H1 (cell line): ENCODE measurements at regions not wholly inside any gene's neighbourhood (a gene's known extent, or its start where the extent isn't known, plus 50 kb on each side); places are given as distances from the start of the nearest gene placed in this dataset.

Experiments
- CBX5 ChIP-seq: fragments of 300-800, 300-1000 bp; sonication (generic); IDR thresholded peaks from 2 replicates; pipeline ENCODE4 v1.7.1; 2016; ENCODE audit warnings: antibody characterized with exemption, low read length, low read depth
- CREB1 ChIP-seq: IDR thresholded peaks from 2 replicates; pipeline ENCODE4 v1.6.1; 2012; ENCODE audit warnings: inconsistent platforms
- FOSL1 ChIP-seq: IDR thresholded peaks from 2 replicates; pipeline ENCODE4 v1.6.1; 2011; ENCODE audit warnings: mild to moderate bottlenecking, low read depth, low read length, moderate library complexity; ENCODE audit not compliant: insufficient read depth
- GABPA ChIP-seq: IDR thresholded peaks from 2 replicates; pipeline ENCODE4 v1.6.1; 2011; ENCODE audit warnings: mild to moderate bottlenecking, low read length, moderate library complexity, borderline replicate concordance; ENCODE audit not compliant: insufficient read depth
- GTF2F1 ChIP-seq: IDR thresholded peaks from 2 replicates; pipeline ENCODE4 v1.6.1; 2012; ENCODE audit warnings: low read depth, low read length, improper control_type of control experiment, borderline replicate concordance
- MAFK ChIP-seq: IDR thresholded peaks from 2 replicates; pipeline ENCODE4 v1.6.1; 2012; ENCODE audit warnings: low read depth, mild to moderate bottlenecking, improper control_type of control experiment, low read length
- PHF8 ChIP-seq: fragments of 200-600 bp; sonication (generic); conservative IDR thresholded peaks from 2 replicates; pipeline ENCODE4 v1.7.1; 2012; ENCODE audit warnings: low read depth, mild to moderate bottlenecking, inconsistent platforms, low read length, moderate library complexity
- POLR2A ChIP-seq, 2 experiments: IDR thresholded peaks; 1 replicate in 1 of 2; 2 replicates in 1 of 2; pipeline ENCODE4 v1.6.1; 2011; ENCODE audit warnings: low read depth in 2 of 2, low read length in 2 of 2, mild to moderate bottlenecking in 2 of 2; ENCODE audit errors: control extremely low read depth in 1 of 2
- POLR2AphosphoS5 ChIP-seq: IDR thresholded peaks from 2 replicates; pipeline ENCODE4 v1.6.1; 2011; ENCODE audit warnings: low read depth, low read length
- SP1 ChIP-seq: IDR thresholded peaks from 2 replicates; pipeline ENCODE4 v1.6.1; 2011; ENCODE audit warnings: low read depth, low read length
- TAF1 ChIP-seq: IDR thresholded peaks from 2 replicates; pipeline ENCODE4 v1.6.1; 2011; ENCODE audit warnings: mild to moderate bottlenecking, low read depth, low read length
- TF ChIP-seq, protein P1 (sequence below), 3 experiments: IDR thresholded peaks; 1 replicate in 2 of 3; 2 replicates in 1 of 3; pipeline versions ENCODE4 v1.5.1 to v1.6.1; 2011; ENCODE audit warnings: low read length in 3 of 3, mild to moderate bottlenecking in 3 of 3, inconsistent platforms in 2 of 3, low read depth in 1 of 3, moderate library complexity in 1 of 3; ENCODE audit not compliant: insufficient read depth in 1 of 3; ENCODE audit errors: control extremely low read depth in 1 of 3

DNA sequence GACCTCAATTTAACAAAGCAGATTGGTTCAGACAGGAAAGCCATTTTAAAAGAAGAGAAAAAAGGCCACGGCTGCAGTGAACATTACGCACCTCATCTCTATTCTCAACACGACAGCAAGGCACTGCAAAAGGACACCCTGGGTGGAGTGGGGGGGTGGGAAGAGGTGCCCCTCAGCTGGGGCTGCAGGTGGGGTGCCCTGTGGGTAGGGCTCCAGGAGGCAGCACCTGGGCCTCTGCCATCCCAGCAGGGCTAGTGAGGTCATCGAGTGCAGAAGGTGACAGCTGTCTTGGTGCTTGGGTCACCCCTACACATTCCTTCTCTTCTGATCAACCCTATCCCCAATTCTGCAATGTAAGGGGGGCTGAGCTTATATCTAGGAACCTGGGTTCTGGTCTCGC lies 142.9 kb upstream of the PRMT8 start:
- TF ChIP-seq CREB1 (no peak), SP1 (no peak), GTF2F1 (no peak), TAF1 (no peak), POLR2A (IDR thresholded peaks at IDR 0.05; ENCODE audit: control extremely low read depth in 1 of 2, low read depth in 2 of 2, low read length in 2 of 2) (no peak), CBX5 (no peak), PHF8 (no peak), POLR2AphosphoS5 (no peak), MAFK (no peak), GABPA (no peak), FOSL1 (no peak)
- TF ChIP-seq, protein P1, sequence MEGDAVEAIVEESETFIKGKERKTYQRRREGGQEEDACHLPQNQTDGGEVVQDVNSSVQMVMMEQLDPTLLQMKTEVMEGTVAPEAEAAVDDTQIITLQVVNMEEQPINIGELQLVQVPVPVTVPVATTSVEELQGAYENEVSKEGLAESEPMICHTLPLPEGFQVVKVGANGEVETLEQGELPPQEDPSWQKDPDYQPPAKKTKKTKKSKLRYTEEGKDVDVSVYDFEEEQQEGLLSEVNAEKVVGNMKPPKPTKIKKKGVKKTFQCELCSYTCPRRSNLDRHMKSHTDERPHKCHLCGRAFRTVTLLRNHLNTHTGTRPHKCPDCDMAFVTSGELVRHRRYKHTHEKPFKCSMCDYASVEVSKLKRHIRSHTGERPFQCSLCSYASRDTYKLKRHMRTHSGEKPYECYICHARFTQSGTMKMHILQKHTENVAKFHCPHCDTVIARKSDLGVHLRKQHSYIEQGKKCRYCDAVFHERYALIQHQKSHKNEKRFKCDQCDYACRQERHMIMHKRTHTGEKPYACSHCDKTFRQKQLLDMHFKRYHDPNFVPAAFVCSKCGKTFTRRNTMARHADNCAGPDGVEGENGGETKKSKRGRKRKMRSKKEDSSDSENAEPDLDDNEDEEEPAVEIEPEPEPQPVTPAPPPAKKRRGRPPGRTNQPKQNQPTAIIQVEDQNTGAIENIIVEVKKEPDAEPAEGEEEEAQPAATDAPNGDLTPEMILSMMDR (IDR thresholded peaks at IDR 0.05; ENCODE audit: control extremely low read depth in 1 of 3, insufficient read depth in 1 of 3, low read depth in 1 of 3, low read length in 3 of 3), result no peak
